HepG2 (cell line): ENCODE measurements at regions not wholly inside any gene's neighbourhood (a gene's known extent, or its start where the extent isn't known, plus 50 kb on each side); places are given as distances from the start of the nearest gene placed in this dataset.

ENCODE experiments used
- ATAC-seq: fragments of 200-7000 bp; cut with Tn5 transposase; 3 replicates; pipeline ENCODE4 v1.9.1; 2020; ENCODE audit warnings: mild to moderate bottlenecking, moderate library complexity
- BruUV-seq: library from RNA; stranded (reverse); fragments of 400-500 nt; replicated peaks from 2 replicates; lab custom pipeline; 2021; lab: Mats Ljungman, UMichigan
- CTCF ChIA-PET: fragments of 300-600 bp; formaldehyde crosslinking; extraction: SDS; loops from one replicate; lab custom pipeline; 2021; ENCODE audit warnings: low total read pairs, inconsistent platforms, low intra/inter-chr PET ratio; lab: Yijun Ruan, JAX
- POLR2A ChIA-PET: fragments of 350-600 bp; sonication (Branson Sonifier 250); formaldehyde crosslinking; loops from one replicate; lab custom pipeline; 2020; ENCODE audit warnings: antibody characterized with exemption, inconsistent platforms; lab: Yijun Ruan, JAX
- DNase-seq: peaks from one replicate; pipeline ENCODE4 v3.0.0-alpha.2; 2015; ENCODE audit warnings: low spot score
- FAIRE-seq: peaks from 3 replicates; lab custom pipeline; 2011; peaks lifted over from hg19 to GRCh38; lab: Jason Lieb, UNC
- H2AFZ ChIP-seq: one replicate; pipeline ENCODE4 v1.6.1; 2011; ENCODE audit warnings: low read length, inconsistent platforms
- H3K27ac ChIP-seq: fragments of 300-600 bp; 3 replicates; pipeline ENCODE4 v1.8.0; 2011; ENCODE audit warnings: mixed run types, mild to moderate bottlenecking, mixed read lengths, low read length, inconsistent platforms; ENCODE audit not compliant: insufficient read depth; ENCODE audit errors: extremely low read length
- H3K27me3 ChIP-seq, 2 experiments: fragments of 200-600 bp in 1 of 2; 2 replicates in 1 of 2; 3 replicates in 1 of 2; pipeline versions ENCODE4 v1.6.0 to v1.8.0; 2011; ENCODE audit warnings: low read length in 2 of 2, mild to moderate bottlenecking in 2 of 2, moderate library complexity in 2 of 2, inconsistent platforms in 1 of 2; ENCODE audit not compliant: insufficient read depth in 2 of 2, control insufficient read depth in 1 of 2
- H3K36me3 ChIP-seq, 2 experiments: fragments of 200-600 bp in 1 of 2; replicated peaks in 1 of 2; 2 replicates in 1 of 2; 3 replicates in 1 of 2; pipeline versions ENCODE4 v1.5.1 to v1.8.0; 2011; ENCODE audit warnings: low read length in 2 of 2, inconsistent platforms in 1 of 2; ENCODE audit not compliant: insufficient read depth in 2 of 2, control insufficient read depth in 1 of 2
- H3K4me1 ChIP-seq: 2 replicates; pipeline ENCODE4 v1.5.1; 2012; ENCODE audit warnings: low read length, inconsistent platforms; ENCODE audit not compliant: insufficient read depth
- H3K4me2 ChIP-seq: 2 replicates; pipeline ENCODE4 v1.6.0; 2011; ENCODE audit warnings: low read depth, low read length, inconsistent platforms
- H3K4me3 ChIP-seq, 3 experiments: fragments of 200-600 bp in 1 of 3; sonication (generic), shearing (Covaris generic) in 1 of 3; replicated peaks in 1 of 3; 2 replicates each; pipeline ENCODE4 v1.5.1; 2011 to 2016; ENCODE audit warnings: low read length in 3 of 3, inconsistent platforms in 2 of 3, low read depth in 2 of 3, mild to moderate bottlenecking in 2 of 3, control low read depth in 1 of 3, mixed read lengths in 1 of 3; ENCODE audit not compliant: insufficient read depth in 1 of 3
- H3K79me2 ChIP-seq: one replicate; pipeline ENCODE4 v1.6.1; 2011; ENCODE audit warnings: low read length, inconsistent platforms; ENCODE audit not compliant: insufficient read depth
- H3K9ac ChIP-seq: 2 replicates; pipeline ENCODE4 v1.6.0; 2011; ENCODE audit warnings: mild to moderate bottlenecking, low read depth, low read length, inconsistent platforms; ENCODE audit not compliant: insufficient read depth
- H3K9me3 ChIP-seq: 2 replicates; pipeline ENCODE4 v1.5.1; 2012; ENCODE audit warnings: mild to moderate bottlenecking, low read length
- H4K20me1 ChIP-seq: 2 replicates; pipeline ENCODE4 v1.6.0; 2011; ENCODE audit warnings: inconsistent platforms, mild to moderate bottlenecking, low read length, moderate library complexity; ENCODE audit not compliant: insufficient read depth
- ELF3 ChIP-seq: IDR thresholded peaks from 2 replicates; pipeline ENCODE4 v1.6.1; 2016; ENCODE audit warnings: missing genetic modification reagents, missing compliant biosample characterization
- EP300 ChIP-seq, 3 experiments: sonication (generic) in 1 of 3; formaldehyde crosslinking in 1 of 3; IDR thresholded peaks; 2 replicates each; pipeline versions ENCODE4 v1.5.1 to v1.6.1; 2011 to 2020; ENCODE audit warnings: low read depth in 2 of 3, low read length in 2 of 3, borderline replicate concordance in 1 of 3, improper control_type of control experiment in 1 of 3, mild to moderate bottlenecking in 1 of 3, missing genetic modification reagents in 1 of 3, moderate library complexity in 1 of 3
- HMGA1 ChIP-seq: sonication (generic); formaldehyde crosslinking; conservative IDR thresholded peaks from 2 replicates; pipeline ENCODE4 v1.4.0; 2020; ENCODE audit warnings: missing genetic modification reagents
- HOXD1 ChIP-seq: sonication (generic); formaldehyde crosslinking; IDR thresholded peaks from 2 replicates; pipeline ENCODE4 v1.5.0; 2020; ENCODE audit warnings: missing genetic modification reagents
- JUND ChIP-seq: sonication (generic); formaldehyde crosslinking; IDR thresholded peaks from 2 replicates; pipeline ENCODE4 v1.8.0; 2022; ENCODE audit warnings: mild to moderate bottlenecking, missing genetic modification reagents
- KDM4B ChIP-seq: sonication (generic); formaldehyde crosslinking; IDR thresholded peaks from 2 replicates; pipeline ENCODE4 v1.4.0; 2020; ENCODE audit warnings: missing genetic modification reagents
- KLF12 ChIP-seq: sonication (generic); formaldehyde crosslinking; IDR thresholded peaks from 2 replicates; pipeline ENCODE4 v1.4.0; 2020; ENCODE audit warnings: missing genetic modification reagents, borderline replicate concordance
- MIER3 ChIP-seq: IDR thresholded peaks from 2 replicates; pipeline ENCODE4 v1.6.1; 2016; ENCODE audit warnings: missing compliant biosample characterization, borderline replicate concordance
- SAFB2 ChIP-seq: sonication (generic); formaldehyde crosslinking; IDR thresholded peaks from 2 replicates; pipeline ENCODE4 v1.5.1; 2020; ENCODE audit warnings: missing genetic modification reagents, low read depth, mild to moderate bottlenecking, borderline replicate concordance
- TEAD2 ChIP-seq: sonication (generic); formaldehyde crosslinking; IDR thresholded peaks from 2 replicates; pipeline ENCODE4 v1.9.0; 2021; ENCODE audit warnings: missing genetic modification reagents
- TERF1 ChIP-seq: sonication (generic); formaldehyde crosslinking; IDR thresholded peaks from 2 replicates; pipeline ENCODE4 v1.8.0; 2022; ENCODE audit warnings: mild to moderate bottlenecking, missing genetic modification reagents, moderate library complexity
- ZNF557 ChIP-seq: sonication (generic); formaldehyde crosslinking; IDR thresholded peaks from 2 replicates; pipeline ENCODE4 v1.4.0; 2020; ENCODE audit warnings: missing genetic modification reagents
- WGBS: methylation state at CpG from one replicate; pipeline ENCODE4 v1.1.6; 2017; ENCODE audit warnings: low lambda C conversion rate; 5-methylcytosine and 5-hydroxymethylcytosine counted together
- in situ Hi-C: cut with HindIII; loops from 2 replicates; pipeline ENCODE4 v1.10.0; 2017; ENCODE audit warnings: low pct_unique_long_range_greater_than_20kb; ENCODE audit not compliant: extremely low pct_ligation_motif_present
- intact Hi-C: fragments of 100-400 bp; cut with micrococcal nuclease; formaldehyde crosslinking; loops from one replicate; pipeline ENCODE4 v1.10.0; 2022; ENCODE audit not compliant: unreplicated experiment

DNA sequence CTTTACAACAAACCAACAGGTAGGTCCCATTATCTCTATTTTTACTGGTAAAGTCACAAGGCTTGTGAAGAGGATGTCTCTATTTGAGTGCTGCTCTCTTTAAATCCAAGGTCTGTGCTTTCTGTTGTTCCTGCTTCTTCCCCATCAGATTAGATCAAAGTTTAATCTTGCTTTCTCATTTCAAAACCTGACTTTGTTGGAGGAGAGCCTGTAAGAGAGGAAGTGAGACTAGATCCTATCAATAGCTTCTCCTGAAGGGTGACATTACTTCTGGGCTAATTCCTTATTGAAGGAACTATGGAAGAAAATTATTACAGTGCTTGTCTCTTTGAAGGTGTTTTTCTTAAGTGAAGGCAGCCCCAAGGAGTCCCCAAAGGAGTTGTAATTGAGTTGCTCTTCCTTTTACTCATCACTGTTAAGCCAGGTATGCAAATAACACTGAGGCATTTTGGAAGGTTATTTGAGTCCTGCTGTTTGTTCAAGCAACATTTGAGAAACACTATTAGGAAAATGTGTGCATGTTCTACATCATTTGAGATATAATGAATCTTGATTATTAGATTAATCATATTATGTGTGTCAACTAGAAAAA lies 146.2 kb upstream of the MBL2 start:
- no peak for ATAC-seq
- intact Hi-C loops (no loop called here), in situ Hi-C loops (no loop called here)
- H3K4me2 ChIP-seq, result no peak overlapping the region
- H3K36me3 ChIP-seq, result no peaks in the 10 kb centered on the region
- H2AFZ ChIP-seq, result no peak overlapping the region
- TF ChIP-seq SAFB2 (CRISPR knock-in tag), result no peak
- TF ChIP-seq HOXD1, result no peak
- TF ChIP-seq ZNF557, result no peak
- no peak for TF ChIP-seq EP300 (IDR thresholded peaks at IDR 0.05; ENCODE audit: low read depth in 2 of 2, low read length in 2 of 2)
- TF ChIP-seq EP300 (CRISPR knock-in tag; IDR thresholded peaks at IDR 0.05; ENCODE audit: borderline replicate concordance), result no peak
- no peak for TF ChIP-seq KDM4B (CRISPR knock-in tag)
- H3K4me3 ChIP-seq, result no peak overlapping the region
- CTCF ChIA-PET, result no interaction called here
- H3K27me3 ChIP-seq, result no peaks in the 10 kb centered on the region; a peak in 1 of 5 replicates
- H3K9me3 ChIP-seq, result no peaks in the 10 kb centered on the region
- no peak for FAIRE-seq
- H3K27ac ChIP-seq, result no peak overlapping the region
- no peak overlapping the region for H3K9ac ChIP-seq
- H3K79me2 ChIP-seq, result no peaks in the 10 kb centered on the region
- BruUV-seq, result no TSS peak
- DNase-seq, result no peak
- H3K4me1 ChIP-seq, result no peaks in the 10 kb centered on the region
- H4K20me1 ChIP-seq, result no peaks in the 10 kb centered on the region
- POLR2A ChIA-PET, result no interaction called here

GRCh38 chr10:52915391-52915790 lies 142.8 kb upstream of the MBL2 start:
- H3K9me3 ChIP-seq, result no peaks in the 10 kb centered on the region
- intact Hi-C loops, result no loop called here
- ChIA-PET POLR2A (no interaction called here), CTCF (no interaction called here)
- no peak for FAIRE-seq
- no peak overlapping the region for H2AFZ ChIP-seq
- no peak overlapping the region for H3K4me2 ChIP-seq
- H3K9ac ChIP-seq, result no peak overlapping the region
- ATAC-seq, result no peak
- H3K27me3 ChIP-seq, result no peaks in the 10 kb centered on the region
- H3K36me3 ChIP-seq, result no peaks in the 10 kb centered on the region
- H3K79me2 ChIP-seq, result no peaks in the 10 kb centered on the region
- BruUV-seq, result no TSS peak
- H3K4me1 ChIP-seq, result no peaks in the 10 kb centered on the region
- DNase-seq, result no peak
- H4K20me1 ChIP-seq, result no peaks in the 10 kb centered on the region
- 56% methylated on average over 1 of the region's 1 CpG for WGBS
- in situ Hi-C loops, result no loop called here
- H3K4me3 ChIP-seq, result no peak overlapping the region
- no peak overlapping the region for H3K27ac ChIP-seq
- TF ChIP-seq JUND (CRISPR knock-in tag) (no peak), KLF12 (CRISPR knock-in tag) (no peak), ELF3 (CRISPR knock-in tag) (no peak), TERF1 (CRISPR knock-in tag) (no peak), HMGA1 (no peak), TEAD2 (CRISPR knock-in tag) (no peak), MIER3 (CRISPR knock-in tag) (no peak)
